Bronchial epithelial cell (primary cell): ENCODE measurements at regions not wholly inside any gene's neighbourhood (a gene's known extent, or its start where the extent isn't known, plus 50 kb on each side); places are given as distances from the start of the nearest gene placed in this dataset.

ENCODE experiments used
- DNase-seq: peaks from one replicate; pipeline ENCODE4 v3.0.0-alpha.2; 2010; ENCODE audit warnings: low read depth
- FAIRE-seq: peaks from 2 replicates; lab custom pipeline; 2011; peaks lifted over from hg19 to GRCh38; lab: Jason Lieb, UNC
- H3K27me3 ChIP-seq: 2 replicates; pipeline ENCODE4 v1.5.1; 2011; ENCODE audit warnings: low read length; ENCODE audit not compliant: control insufficient read depth, insufficient read depth
- H3K36me3 ChIP-seq: 2 replicates; pipeline ENCODE4 v1.5.1; 2011; ENCODE audit warnings: low read length; ENCODE audit not compliant: control insufficient read depth, insufficient read depth
- H3K4me3 ChIP-seq: 2 replicates; pipeline ENCODE4 v1.5.1; 2011; ENCODE audit warnings: mild to moderate bottlenecking, low read depth, low read length, control low read depth
- TF ChIP-seq, protein P1 (sequence below): IDR thresholded peaks from 2 replicates; pipeline ENCODE4 v1.5.1; 2011; ENCODE audit warnings: mild to moderate bottlenecking, moderate library complexity, low read length, control low read depth, inconsistent platforms; ENCODE audit not compliant: insufficient read depth, severe bottlenecking

DNA sequence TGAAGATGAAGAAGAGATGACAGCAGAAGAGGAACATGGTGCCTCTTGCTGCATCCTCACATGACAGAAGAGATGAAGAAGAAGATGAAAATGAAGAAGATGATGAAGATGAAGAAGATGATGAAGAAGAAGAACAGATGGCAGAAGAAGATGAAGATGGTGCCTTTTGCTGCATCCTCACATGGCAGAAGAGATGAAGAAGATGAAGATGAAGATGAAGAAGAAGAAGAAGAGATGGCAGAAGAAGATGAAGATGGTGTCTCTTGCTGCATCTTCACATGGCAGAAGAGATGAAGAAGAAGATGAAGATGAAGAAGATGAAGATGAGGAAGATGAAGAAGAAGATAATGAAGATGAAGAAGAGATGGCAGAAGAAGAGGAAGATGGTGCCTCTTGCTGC lies 63.7 kb upstream of the HPF1 start:
- DNase-seq (no peak), FAIRE-seq (no peak)
- Histone ChIP-seq H3K36me3 (no peaks in the 10 kb centered on the region), H3K27me3 (no peaks in the 10 kb centered on the region), H3K4me3 (no peak overlapping the region)
- TF ChIP-seq, protein P1, sequence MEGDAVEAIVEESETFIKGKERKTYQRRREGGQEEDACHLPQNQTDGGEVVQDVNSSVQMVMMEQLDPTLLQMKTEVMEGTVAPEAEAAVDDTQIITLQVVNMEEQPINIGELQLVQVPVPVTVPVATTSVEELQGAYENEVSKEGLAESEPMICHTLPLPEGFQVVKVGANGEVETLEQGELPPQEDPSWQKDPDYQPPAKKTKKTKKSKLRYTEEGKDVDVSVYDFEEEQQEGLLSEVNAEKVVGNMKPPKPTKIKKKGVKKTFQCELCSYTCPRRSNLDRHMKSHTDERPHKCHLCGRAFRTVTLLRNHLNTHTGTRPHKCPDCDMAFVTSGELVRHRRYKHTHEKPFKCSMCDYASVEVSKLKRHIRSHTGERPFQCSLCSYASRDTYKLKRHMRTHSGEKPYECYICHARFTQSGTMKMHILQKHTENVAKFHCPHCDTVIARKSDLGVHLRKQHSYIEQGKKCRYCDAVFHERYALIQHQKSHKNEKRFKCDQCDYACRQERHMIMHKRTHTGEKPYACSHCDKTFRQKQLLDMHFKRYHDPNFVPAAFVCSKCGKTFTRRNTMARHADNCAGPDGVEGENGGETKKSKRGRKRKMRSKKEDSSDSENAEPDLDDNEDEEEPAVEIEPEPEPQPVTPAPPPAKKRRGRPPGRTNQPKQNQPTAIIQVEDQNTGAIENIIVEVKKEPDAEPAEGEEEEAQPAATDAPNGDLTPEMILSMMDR, result no peak

- FAIRE-seq, result no peak
- no peaks in the 10 kb centered on the region for H3K27me3 ChIP-seq
- TF ChIP-seq, protein P1, result no peak
- no peak overlapping the region for H3K4me3 ChIP-seq
- DNase-seq, result no peak
- H3K36me3 ChIP-seq, result no peaks in the 10 kb centered on the region
These were observed 60.4 kb upstream of the HPF1 start for GRCh38 chr4:169818063-169818679.

DNA sequence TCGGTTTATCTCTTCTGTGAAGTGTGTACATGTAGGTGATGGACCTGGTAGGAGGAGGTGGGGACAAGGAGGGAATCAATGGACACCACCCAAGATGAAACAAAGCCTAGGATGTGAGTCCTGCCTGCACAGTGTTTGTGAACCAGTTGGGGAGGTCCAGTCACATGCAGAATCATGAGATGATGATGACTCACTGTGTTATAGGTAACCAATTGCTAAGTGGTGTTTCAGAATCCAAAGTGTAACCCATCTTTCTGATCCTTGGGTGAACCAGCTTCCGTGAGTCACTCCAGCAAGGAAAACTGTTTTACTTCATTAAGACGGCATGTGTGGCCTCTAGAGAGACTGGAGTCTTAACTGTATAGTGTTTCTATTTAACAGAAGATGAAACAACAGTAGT lies 57.9 kb upstream of the HPF1 start:
- no peak overlapping the region for H3K4me3 ChIP-seq
- FAIRE-seq, result peak; percentile 88
- H3K36me3 ChIP-seq, result no peaks in the 10 kb centered on the region
- no peaks in the 10 kb centered on the region for H3K27me3 ChIP-seq
- peak; percentile 77 for DNase-seq
- TF ChIP-seq, protein P1, result no peak

DNA sequence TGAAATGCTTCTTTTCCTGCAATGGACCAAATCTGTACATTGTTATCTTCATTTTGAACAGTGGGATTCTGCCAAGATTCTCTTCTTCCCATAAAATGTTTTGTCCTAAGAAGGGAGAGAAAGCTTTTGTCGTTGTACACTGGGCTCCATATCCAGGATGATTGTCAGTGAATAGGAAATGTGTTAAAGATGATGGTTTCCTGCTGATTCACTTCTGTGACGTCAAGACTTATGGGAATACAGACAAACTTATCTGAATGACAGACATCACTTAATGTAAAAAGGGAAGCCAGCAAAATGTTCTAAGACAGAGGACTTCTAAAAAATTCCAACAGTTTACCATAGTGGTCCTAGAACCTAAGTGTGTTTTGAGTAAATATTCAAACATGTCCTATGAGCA lies 53.7 kb upstream of the HPF1 start:
- FAIRE-seq (no peak), DNase-seq (no peak)

GRCh38 chr4:169810325-169811323 lies 52.9 kb upstream of the HPF1 start:
- FAIRE-seq (no peak), DNase-seq (peak; percentile 78)
- TF ChIP-seq, protein P1, result peak; percentile 64
- no peaks in the 10 kb centered on the region for H3K27me3 ChIP-seq
- no peak overlapping the region for H3K4me3 ChIP-seq
- H3K36me3 ChIP-seq, result no peaks in the 10 kb centered on the region

More for the DNA sequence above, 53.7 kb upstream of the HPF1 start:
- no peaks in the 10 kb centered on the region for H3K27me3 ChIP-seq
- TF ChIP-seq, protein P1, result no peak
- no peak overlapping the region for H3K4me3 ChIP-seq
- H3K36me3 ChIP-seq, result no peaks in the 10 kb centered on the region
